NB4 (cell line): ENCODE measurements at regions not wholly inside any gene's neighbourhood (a gene's known extent, or its start where the extent isn't known, plus 50 kb on each side); places are given as distances from the start of the nearest gene placed in this dataset.

Source experiments
- POLR2A ChIP-seq: IDR thresholded peaks from 2 replicates; pipeline ENCODE4 v1.6.1; 2011; ENCODE audit warnings: mild to moderate bottlenecking; ENCODE audit not compliant: insufficient read length; ENCODE audit errors: extremely low read depth
- TF ChIP-seq, protein P1 (sequence below): IDR thresholded peaks from one replicate; pipeline ENCODE4 v1.5.1; 2012; ENCODE audit warnings: low read depth, low read length
- TF ChIP-seq, protein P2 (sequence below): IDR thresholded peaks from 2 replicates; pipeline ENCODE4 v1.6.1; 2011; ENCODE audit warnings: low read depth, low read length

DNA sequence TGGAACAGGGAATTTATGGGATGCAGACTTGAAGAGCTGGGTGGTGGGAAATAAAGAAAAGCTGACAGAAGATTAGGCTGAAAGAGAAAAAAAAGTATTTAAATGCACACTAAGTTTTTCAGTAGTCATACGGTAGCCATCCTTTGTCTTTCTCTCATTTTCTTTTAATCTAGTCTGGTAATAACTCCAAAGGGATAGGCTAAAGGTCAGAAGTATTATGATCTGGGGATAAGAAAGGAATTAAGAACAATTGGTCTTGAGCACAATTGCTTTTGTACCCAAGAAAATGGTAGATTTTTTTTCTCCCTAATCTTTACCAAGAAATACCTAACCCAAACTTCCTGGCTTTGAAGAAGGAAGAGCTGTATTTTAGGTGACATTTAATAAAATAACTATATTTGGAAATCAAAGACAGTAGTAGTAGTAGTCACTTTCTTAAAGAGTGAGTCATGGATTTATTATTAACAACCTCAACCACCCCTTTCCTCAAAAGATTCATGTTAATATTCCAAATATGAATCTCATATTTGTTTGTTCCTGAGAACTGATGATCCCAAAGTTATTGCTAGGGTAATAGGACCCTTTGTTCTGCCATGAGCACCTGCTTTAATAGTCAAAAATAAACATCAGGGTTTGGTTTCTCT is 120.2 kb upstream of the ODAD2 start:
- TF ChIP-seq, protein P1, sequence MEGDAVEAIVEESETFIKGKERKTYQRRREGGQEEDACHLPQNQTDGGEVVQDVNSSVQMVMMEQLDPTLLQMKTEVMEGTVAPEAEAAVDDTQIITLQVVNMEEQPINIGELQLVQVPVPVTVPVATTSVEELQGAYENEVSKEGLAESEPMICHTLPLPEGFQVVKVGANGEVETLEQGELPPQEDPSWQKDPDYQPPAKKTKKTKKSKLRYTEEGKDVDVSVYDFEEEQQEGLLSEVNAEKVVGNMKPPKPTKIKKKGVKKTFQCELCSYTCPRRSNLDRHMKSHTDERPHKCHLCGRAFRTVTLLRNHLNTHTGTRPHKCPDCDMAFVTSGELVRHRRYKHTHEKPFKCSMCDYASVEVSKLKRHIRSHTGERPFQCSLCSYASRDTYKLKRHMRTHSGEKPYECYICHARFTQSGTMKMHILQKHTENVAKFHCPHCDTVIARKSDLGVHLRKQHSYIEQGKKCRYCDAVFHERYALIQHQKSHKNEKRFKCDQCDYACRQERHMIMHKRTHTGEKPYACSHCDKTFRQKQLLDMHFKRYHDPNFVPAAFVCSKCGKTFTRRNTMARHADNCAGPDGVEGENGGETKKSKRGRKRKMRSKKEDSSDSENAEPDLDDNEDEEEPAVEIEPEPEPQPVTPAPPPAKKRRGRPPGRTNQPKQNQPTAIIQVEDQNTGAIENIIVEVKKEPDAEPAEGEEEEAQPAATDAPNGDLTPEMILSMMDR, result no peak
- TF ChIP-seq POLR2A, result no peak
- TF ChIP-seq, protein P2, sequence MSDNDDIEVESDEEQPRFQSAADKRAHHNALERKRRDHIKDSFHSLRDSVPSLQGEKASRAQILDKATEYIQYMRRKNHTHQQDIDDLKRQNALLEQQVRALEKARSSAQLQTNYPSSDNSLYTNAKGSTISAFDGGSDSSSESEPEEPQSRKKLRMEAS, result no peak
